DOHH2 (cell line): ENCODE measurements at regions not wholly inside any gene's neighbourhood (a gene's known extent, or its start where the extent isn't known, plus 50 kb on each side); places are given as distances from the start of the nearest gene placed in this dataset.

Source experiments
- H3F3A ChIP-seq: fragments of 200-600 bp; sonication (generic), shearing (Covaris generic); 2 replicates; pipeline ENCODE4 v1.6.0; 2016; ENCODE audit warnings: antibody characterized with exemption, mild to moderate bottlenecking; ENCODE audit not compliant: control insufficient read depth, insufficient read depth
- H3K27ac ChIP-seq: fragments of 200-600 bp; sonication (generic); 2 replicates; pipeline ENCODE4 v1.5.1; 2014; ENCODE audit warnings: low read depth, mild to moderate bottlenecking, low read length, moderate library complexity
- H3K27me3 ChIP-seq: fragments of 200-600 bp; sonication (generic); 2 replicates; pipeline ENCODE4 v1.6.1; 2014; ENCODE audit warnings: mild to moderate bottlenecking, low read length, mixed read lengths; ENCODE audit not compliant: control insufficient read depth
- H3K36me3 ChIP-seq: fragments of 200-600 bp; sonication (generic); 2 replicates; pipeline ENCODE4 v1.6.1; 2014; ENCODE audit warnings: mild to moderate bottlenecking, low read length, moderate library complexity, mixed read lengths; ENCODE audit not compliant: control insufficient read depth
- H3K4me1 ChIP-seq: fragments of 200-600 bp; sonication (generic); 2 replicates; pipeline ENCODE4 v1.6.1; 2014; ENCODE audit warnings: mild to moderate bottlenecking, low read length, mixed read lengths; ENCODE audit not compliant: control insufficient read depth
- H3K4me2 ChIP-seq: fragments of 200-600 bp; sonication (generic); 2 replicates; pipeline ENCODE4 v1.6.0; 2014; ENCODE audit warnings: mild to moderate bottlenecking, low read length, moderate library complexity
- H3K4me3 ChIP-seq: fragments of 200-600 bp; sonication (generic); 2 replicates; pipeline ENCODE4 v1.5.1; 2014; ENCODE audit warnings: mild to moderate bottlenecking, low read length, mixed read lengths
- H3K79me2 ChIP-seq: fragments of 200-600 bp; sonication (generic); 2 replicates; pipeline ENCODE4 v1.6.1; 2014; ENCODE audit warnings: mild to moderate bottlenecking, low read length, mixed read lengths; ENCODE audit not compliant: control insufficient read depth
- H3K9me2 ChIP-seq: fragments of 200-600 bp; sonication (generic); replicated peaks from 2 replicates; pipeline ENCODE4 v1.6.1; 2014; ENCODE audit warnings: mild to moderate bottlenecking, low read length, mixed read lengths; ENCODE audit not compliant: control insufficient read depth
- H3K9me3 ChIP-seq: fragments of 200-600 bp; sonication (generic); 2 replicates; pipeline ENCODE4 v1.6.1; 2014; ENCODE audit warnings: antibody characterized with exemption, low read length, mixed read lengths; ENCODE audit not compliant: control insufficient read depth, insufficient read depth
- H4K20me1 ChIP-seq: fragments of 200-600 bp; sonication (generic); 2 replicates; pipeline ENCODE4 v1.6.0; 2014; ENCODE audit warnings: low read depth, mild to moderate bottlenecking, antibody characterized with exemption, low read length, moderate library complexity; ENCODE audit not compliant: control insufficient read depth, insufficient read depth
- CTCF ChIP-seq: fragments of 200-600 bp; sonication (generic); IDR thresholded peaks from one replicate; pipeline ENCODE4 v1.5.1; 2014; ENCODE audit warnings: antibody characterized with exemption, mild to moderate bottlenecking, low read depth, low read length; ENCODE audit not compliant: poor library complexity, severe bottlenecking
- EZH2phosphoT487 ChIP-seq: fragments of 200-600 bp; sonication (generic); IDR thresholded peaks from 2 replicates; pipeline ENCODE4 v1.6.1; 2017; ENCODE audit warnings: borderline replicate concordance, mild to moderate bottlenecking, antibody characterized with exemption, low read length, moderate library complexity, mixed read lengths

DNA sequence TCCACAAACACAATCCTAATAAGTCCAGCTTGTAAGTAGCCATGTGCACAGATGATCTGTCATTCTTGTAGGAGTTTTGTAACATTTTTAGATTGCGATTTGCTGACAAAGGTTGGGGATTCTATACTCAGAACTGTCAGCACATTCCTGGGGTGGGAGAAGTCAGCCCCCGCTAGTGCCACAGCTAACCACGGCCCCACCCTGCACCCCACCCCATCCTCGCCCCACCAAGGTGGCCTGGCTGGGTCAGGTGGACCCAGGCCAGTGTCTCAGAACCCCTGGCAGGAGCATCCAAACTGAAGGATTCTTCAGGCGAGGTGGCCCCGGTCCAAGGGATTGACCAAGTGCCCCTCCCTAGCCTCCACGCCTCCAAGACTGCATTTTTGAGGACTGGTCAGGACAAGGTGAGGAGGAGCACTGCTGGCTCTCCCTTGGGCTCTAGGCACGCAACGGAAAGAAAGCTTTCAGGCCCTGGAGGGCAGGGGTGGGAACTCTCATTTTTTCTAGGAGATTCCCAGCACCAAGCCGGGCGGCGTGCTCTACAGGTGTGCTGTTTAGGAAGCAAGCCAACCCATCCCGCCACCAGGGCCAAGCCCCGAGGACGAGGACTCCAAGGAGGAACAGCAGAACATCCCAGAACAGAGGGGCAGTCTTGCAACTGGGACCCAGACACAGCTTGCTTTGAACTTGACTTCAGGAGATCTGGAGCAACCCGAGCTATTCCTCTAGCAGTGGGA is 172.8 kb downstream of the BCL11B start:
- no peaks in the 10 kb centered on the region for H3K9me2 ChIP-seq
- H3K4me2 ChIP-seq: no peak overlapping the region
- no peak overlapping the region for H3K27ac ChIP-seq
- no peaks in the 10 kb centered on the region for H3K36me3 ChIP-seq
- H3K79me2 ChIP-seq: no peaks in the 10 kb centered on the region
- TF ChIP-seq CTCF: no peak
- TF ChIP-seq EZH2phosphoT487: no peak
- no peaks in the 10 kb centered on the region for H3K27me3 ChIP-seq
- no peak overlapping the region for H3K4me3 ChIP-seq
- H3F3A ChIP-seq: no peaks in the 10 kb centered on the region
- no peaks in the 10 kb centered on the region for H4K20me1 ChIP-seq
- no peaks in the 10 kb centered on the region for H3K9me3 ChIP-seq
- H3K4me1 ChIP-seq: no peaks in the 10 kb centered on the region

DNA sequence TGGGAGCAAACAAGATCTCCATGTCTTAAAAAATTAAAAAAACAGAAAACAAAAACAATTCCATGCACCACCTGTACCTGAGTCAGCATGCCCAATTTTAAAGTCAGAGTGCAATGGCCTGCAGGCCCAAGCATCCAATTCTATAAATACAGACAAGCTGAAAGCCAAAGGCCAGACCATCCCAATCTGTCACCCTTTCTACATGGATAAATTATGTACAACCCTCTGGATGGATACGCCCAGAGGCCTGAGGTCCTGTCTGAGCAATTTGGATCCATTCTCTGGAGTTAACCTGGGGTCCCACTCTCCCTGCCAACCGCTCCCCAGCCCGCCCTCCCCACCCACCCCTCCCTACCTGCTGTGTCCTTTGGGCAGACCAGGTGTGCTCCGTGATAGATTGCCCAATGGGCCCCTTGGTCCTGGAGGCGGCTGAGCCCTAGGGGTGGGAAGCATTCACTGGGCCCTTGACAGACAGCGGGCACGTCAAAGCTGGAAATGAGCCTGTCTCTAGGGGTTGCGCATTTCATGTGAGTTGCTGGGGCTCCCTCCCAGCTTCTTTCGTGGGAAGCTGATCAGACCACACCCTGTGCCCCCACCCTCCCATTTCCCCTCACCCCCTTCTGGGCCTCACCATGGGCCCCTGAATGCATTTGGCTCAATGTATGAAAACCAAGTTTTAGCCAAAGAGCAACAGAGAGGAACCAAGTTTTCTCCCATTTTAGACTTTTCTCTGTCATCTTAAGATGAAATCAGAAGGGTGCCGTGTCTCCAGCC is 171.3 kb downstream of the BCL11B start:
- no peaks in the 10 kb centered on the region for H3K27me3 ChIP-seq
- H3K9me2 ChIP-seq: no peaks in the 10 kb centered on the region
- H3K9me3 ChIP-seq: no peaks in the 10 kb centered on the region
- TF ChIP-seq CTCF (no peak), EZH2phosphoT487 (no peak)
- H3K4me3 ChIP-seq: no peak overlapping the region
- no peaks in the 10 kb centered on the region for H3K79me2 ChIP-seq
- H3F3A ChIP-seq: no peaks in the 10 kb centered on the region
- H3K27ac ChIP-seq: no peak overlapping the region
- no peaks in the 10 kb centered on the region for H4K20me1 ChIP-seq
- H3K4me1 ChIP-seq: no peaks in the 10 kb centered on the region
- no peaks in the 10 kb centered on the region for H3K36me3 ChIP-seq
- H3K4me2 ChIP-seq: no peak overlapping the region

GRCh38 chr14:99101855-99102461 is 170.0 kb downstream of the BCL11B start:
- no peaks in the 10 kb centered on the region for H3K36me3 ChIP-seq
- no peak overlapping the region for H3K27ac ChIP-seq
- H3K4me3 ChIP-seq: no peak overlapping the region
- no peaks in the 10 kb centered on the region for H3K27me3 ChIP-seq
- TF ChIP-seq EZH2phosphoT487: no peak
- no peak for TF ChIP-seq CTCF
- no peaks in the 10 kb centered on the region for H4K20me1 ChIP-seq
- no peaks in the 10 kb centered on the region for H3K9me3 ChIP-seq
- no peaks in the 10 kb centered on the region for H3K9me2 ChIP-seq
- no peak overlapping the region for H3K4me2 ChIP-seq
- H3K79me2 ChIP-seq: no peaks in the 10 kb centered on the region
- no peaks in the 10 kb centered on the region for H3F3A ChIP-seq
- H3K4me1 ChIP-seq: no peaks in the 10 kb centered on the region
